GM11168 (cell line): ENCODE measurements at regions not wholly inside any gene's neighbourhood (a gene's known extent, or its start where the extent isn't known, plus 50 kb on each side); places are given as distances from the start of the nearest gene placed in this dataset.

Experiments used
- in situ Hi-C: fragments of 300-500 bp; cut with MboI; formaldehyde crosslinking; loops from one replicate; pipeline ENCODE4 v1.12.0; 2022; ENCODE audit warnings: low sequenced_read_pairs; ENCODE audit not compliant: unreplicated experiment

DNA sequence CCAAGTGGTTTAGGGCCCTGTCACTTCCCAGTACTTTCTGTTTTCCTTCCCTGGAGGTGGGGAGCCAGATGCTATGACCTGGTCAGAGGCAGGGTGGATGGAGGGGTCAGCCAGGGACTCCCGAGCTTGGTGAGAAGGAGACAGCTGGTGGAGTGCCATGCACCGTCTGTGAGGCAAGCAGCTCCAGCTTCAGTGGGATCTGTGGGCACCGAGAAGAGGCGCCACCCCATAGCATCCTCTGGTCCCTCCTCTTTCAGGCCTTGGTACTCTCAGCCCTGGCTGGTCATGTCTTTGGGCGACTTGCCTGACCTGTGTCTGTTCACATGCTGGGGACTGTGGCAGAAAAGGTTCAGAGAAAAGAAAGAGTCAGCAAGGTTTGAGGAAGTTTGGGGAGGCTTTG, 299.3 kb upstream of the N4BP1 start:
- in situ Hi-C loops: no loop called here

DNA sequence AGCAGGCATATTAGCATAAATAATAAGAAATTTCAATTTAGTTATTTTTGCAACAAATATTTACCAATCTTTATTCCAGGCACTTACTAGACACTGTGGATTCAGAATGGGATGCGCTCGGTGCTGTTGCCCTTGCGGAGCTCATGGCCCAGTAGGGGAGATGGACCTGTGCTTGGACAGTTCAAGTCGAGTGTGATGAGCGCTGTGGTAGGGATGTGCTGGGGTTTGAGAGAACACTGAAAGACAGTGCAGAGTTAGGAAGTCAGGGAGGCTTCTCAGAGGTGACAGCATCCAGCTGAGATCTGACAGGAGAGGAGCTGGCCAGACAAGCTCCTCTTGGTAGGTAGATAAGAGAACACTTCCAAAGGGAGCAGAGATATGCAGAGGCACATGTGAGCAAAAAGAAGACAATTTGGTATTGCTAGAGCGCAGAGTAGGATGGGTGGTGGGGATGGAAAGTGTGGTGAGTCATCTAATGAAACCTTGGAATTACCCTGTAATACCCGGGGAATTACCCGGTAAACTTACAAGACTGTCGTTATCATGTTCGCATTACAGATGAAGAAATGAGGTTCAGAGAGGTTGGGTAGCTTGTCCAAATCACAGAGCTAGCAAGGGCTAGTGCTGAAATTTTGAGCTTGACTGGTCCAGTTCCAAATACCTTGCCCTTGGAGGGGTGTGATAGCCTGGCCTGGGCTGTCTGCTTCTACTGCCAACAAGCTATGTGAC, 298.1 kb upstream of the N4BP1 start:
- in situ Hi-C loops: no loop called here

DNA sequence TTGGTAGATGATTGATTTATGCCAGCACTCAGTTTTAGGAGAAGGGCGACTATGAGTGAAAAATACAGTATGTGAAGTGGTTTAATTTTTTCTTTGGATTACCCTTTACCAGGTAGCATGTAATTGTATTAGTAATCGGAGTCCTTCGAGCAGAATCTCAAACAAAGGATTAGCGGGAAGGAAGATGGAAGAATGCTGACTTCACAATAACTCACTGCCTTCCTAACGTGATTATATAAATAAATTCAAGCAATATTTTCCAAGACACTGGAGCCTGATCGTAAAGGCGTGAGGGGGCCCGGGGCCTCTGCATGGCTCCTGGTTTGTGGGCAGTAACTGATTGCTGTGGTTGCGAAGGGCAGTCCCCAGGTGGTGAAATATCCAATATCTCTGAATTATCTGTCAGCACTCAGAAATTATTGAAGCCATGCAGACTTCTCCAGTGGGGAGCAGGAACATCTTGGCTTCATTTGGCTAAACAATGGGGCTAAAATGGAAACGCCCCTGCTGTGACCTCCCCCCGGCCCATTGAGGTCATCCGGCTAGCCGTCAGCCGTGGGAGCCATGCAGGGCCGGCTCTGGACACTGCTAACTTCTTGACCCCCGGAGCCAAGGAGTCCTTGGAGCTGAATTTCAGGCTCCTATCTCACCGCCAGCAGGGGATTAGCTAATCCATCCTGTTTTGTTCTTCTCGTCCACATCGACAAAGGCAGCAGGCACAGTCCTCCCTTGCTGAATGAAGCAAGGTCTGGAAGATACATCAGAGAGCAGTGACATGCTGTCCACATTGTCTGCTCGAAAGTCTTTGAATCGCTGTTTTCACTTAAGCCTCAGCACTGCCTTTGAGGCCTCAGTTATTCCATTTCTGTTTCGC, 295.9 kb upstream of the N4BP1 start:
- in situ Hi-C loops: no loop called here

DNA sequence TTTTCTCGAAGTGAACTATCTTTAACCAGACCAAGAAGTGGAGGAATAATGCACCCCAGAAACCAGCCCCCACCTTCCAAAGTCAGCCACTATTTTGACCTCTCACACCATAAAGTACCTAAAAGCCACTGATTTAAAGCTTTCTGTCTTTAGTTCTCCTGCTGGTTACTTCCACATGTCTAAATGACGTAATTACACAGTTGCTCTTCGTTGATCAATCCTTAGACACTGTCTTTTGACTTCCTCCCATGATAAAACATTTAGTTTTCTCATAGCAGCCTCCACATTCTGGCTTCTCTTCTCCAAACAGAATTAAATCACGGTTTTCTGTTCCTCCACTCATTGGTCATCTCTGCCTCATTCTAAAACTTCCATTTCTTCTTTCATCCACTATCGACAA, 294.4 kb upstream of the N4BP1 start:
- in situ Hi-C loops: no loop called here

DNA sequence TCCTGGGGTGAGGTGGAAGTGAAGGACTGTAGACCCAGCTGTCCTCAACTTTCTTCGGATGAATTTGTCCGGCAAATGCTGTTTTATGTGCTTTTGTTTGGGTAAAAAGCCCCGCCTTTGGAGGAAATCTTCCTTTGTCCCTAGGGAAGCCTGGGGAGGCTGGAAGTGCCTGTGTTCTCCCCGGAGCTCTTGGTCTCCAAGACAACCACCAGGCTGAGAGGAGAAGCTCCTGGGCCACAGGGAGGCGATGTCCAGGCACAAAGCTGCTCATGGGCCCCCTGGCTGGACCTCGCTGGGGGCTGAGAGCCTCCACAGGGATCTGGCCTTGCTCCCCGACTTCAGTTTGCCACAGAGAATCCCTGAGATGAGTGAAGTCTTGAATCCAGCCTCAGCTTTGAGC, 293.1 kb upstream of the N4BP1 start:
- in situ Hi-C loops: no loop called here

DNA sequence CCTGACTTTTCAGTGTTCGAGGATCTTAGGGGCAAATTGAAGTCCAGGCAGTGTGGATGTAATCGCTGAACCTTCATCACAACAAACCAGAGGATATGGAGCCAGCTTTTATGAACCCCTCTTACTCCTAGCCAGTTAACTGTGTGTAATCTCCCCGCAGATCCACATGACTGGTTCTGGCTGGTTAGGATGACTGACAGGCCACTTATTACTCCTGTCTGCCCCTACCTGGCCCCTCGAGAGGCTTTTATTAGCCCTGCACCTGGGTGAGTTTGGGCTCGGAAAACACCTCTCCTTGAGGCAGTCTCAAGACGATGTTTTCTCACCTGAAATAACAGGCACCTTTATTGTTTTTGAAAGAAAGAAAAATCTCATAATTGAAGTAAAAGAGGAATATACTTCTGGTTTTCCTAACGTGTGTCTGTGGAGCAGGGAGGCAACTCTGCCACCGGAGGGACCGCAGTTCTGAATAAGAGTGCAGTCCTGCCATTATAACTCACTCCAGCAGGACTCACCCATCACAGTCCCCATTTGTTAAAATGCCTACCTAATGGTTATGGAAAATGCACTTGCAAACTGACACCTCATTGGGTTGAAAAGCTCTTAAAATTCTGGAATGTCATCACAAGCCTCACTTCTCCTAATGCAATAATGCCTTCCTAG, 291.9 kb upstream of the N4BP1 start:
- in situ Hi-C loops: no loop called here

DNA sequence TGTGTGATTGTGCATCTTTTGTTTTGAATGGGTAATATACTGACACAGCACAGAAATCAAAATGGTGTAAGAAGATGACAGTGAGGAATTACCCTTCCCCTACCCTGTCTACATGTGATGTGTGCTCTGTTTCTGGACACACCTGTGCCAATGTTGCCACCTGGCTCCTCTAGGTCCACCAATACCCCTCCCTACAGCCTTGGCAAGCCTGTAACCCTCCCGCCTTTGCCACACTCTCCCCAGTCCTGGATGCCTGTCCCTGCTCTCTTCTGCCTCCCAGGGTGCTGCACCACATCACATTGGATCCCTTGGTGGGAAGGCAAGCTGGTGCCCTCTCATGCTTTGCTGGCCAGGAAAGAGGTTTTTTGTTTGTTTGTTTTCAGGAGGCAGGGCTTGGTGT, 289.5 kb upstream of the N4BP1 start:
- in situ Hi-C loops: no loop called here

DNA sequence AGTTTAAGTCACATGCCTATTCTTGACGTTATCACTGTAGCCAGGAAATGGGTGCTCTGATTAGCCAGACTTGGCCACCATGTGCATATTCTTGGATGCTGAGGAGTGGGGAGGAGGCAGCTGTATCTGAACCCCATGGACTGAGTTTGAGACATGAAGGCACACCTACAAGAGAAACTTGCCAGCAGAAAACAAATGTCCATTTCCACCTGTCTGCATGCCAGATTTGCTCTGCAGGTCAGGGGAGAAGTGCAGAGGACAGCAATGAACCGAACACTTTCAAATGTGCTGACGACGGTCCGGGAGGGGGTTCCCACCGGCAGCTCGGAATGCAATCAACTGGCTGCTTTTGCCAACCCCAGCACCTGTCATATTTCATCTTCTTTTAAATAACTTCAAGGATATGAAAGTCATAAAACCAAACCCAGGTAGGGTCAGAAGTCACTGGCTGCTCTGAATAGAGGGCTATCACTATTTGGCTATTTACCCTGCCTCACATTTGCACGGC, 287.8 kb upstream of the N4BP1 start:
- in situ Hi-C loops: no loop called here

DNA sequence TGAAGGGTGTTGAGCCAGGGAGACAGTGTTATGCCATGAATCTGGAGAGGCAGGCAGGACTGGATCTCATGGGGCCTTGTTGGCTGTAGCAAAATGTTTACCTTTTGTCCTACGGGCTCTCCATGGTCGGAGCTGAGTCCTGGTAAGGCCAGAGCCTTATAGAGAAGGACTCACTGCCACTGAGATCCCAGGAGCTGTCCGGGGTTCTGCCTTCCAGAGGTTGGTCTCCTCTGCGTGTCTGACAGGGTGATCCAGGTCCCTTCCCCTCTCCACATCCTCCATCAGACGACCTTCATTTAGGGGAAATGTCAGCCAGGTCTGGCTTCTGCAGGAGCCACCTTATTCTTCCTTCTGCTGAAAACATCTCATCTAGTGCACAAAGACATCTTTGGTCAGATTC, 285.2 kb upstream of the N4BP1 start:
- in situ Hi-C loops: no loop called here

DNA sequence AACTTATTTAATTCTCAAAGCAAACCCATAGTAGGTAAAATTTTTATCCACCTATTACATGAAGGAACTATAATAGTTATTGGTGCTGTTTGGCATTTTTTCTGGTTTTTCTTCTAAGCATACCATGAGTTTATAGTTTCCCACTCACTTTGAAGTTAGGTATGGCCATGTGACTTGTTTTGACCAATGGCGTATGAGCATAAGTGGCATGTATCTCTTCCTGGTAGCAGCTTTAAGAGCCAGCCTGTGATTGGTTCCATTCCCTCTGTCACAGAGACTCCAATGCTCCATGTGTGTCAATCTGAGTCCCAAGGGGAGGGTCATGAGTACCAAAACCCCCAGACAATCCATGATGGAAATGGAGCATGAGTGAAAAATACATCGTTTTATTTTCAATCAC, 282.9 kb upstream of the N4BP1 start:
- in situ Hi-C loops: no loop called here

DNA sequence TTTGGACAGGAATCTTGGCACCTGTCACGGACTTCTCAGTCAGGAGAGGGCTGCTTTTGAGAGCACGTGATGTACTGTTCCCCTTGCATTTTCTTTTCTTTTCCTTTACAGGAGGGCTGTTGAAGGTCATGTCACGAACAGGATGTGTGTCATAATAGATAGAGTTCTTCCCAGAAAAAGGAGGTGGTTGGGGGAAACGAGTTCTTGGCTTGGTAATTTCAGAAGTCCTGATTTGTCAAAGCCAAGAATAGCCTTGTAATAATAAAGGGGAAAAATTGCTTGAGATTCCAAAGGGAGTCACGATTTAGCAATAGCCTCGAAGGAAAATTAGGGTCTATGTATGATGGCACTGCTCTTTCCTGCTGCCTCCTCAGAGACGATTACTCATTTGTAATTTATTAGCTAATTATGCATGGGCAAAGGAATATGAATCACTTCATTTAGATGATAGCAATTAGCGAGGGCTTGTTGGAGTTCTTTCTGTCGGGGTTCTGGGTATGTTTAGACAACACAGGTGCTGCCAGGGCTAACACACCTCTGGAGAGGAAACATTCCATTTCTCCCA, 277.7 kb upstream of the N4BP1 start:
- in situ Hi-C loops: no loop called here

DNA sequence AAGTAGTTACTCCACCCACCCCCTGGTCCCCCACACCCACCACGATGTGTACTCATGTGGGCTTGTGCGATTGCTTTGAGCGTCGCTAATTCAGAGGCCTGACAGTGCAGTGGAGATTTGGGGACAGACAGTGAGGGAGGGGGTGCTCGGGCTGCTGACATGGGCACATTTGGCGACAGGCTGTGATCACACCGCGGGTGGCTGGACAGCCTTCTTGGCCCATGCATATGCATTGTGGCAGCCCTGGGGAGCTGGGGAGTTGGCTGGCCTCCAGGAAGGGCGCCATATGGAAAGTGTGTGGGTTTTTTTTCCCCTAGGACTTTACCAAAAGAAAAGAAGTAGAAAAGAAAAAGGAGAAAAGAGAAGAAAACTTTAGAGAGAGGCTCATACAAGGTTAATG, 275.5 kb upstream of the N4BP1 start:
- in situ Hi-C loops: no loop called here

DNA sequence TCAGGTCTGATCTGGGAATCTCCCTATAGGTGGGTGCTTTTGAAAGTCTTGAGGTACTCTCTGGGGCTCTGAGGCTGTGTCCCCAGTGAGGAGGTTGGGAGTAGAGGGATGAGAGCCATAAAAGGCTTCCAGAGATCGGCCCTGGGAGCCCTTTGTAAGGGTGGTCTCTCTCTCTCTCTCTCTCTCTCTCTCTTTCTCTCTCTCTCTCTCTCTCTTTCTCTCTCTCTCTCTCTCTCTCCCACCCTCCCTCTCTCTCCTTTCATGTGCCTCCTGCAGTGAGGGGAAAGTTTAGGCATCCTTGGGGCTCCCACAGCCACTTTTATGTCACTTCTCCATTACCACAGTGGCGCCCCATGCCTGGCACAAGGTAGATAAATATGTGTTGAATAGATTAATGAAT, 271.3 kb upstream of the N4BP1 start:
- in situ Hi-C loops: no loop called here

DNA sequence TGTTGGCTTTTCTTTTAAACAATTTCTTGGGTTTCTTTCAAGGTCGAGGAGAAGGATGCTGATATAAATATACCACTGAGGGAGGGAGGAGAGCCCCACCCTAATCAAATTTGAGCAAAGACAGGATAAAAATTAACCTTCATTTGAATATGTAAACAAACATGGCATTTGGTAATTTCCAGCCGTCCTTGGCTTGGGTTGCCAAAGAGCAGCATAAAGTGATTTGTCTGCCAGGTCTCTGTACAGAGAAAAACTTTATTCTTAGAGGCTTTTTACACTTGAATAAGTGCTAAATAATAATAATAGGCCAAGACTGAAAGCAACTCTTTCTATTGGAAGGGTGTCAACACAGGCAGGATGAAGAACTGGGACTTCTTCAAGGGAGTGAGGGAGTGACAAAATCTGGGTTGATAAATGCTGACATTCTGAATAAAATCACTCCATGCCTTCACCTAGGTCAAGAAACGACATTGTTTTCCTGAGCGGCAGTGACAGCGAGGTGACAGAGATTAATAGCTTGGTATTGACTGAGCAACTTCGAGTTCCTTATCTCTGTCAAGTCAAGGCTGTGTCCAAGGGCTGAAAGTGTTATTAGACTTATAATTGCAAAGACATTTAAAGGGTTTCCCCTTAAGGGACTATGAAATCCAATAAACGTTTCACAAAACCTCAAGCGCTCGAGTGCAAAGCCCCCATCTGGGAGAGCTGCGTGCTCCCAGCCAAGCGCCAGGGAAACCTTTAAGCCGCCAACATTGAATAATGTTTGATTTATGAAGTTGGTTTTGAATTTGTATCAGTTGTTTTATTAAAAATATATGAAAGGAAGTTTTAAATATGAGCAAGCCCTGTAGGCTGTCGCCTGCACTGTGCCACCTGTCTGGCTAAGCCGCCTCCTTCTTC, 269.5 kb upstream of the N4BP1 start:
- in situ Hi-C loops: no loop called here

DNA sequence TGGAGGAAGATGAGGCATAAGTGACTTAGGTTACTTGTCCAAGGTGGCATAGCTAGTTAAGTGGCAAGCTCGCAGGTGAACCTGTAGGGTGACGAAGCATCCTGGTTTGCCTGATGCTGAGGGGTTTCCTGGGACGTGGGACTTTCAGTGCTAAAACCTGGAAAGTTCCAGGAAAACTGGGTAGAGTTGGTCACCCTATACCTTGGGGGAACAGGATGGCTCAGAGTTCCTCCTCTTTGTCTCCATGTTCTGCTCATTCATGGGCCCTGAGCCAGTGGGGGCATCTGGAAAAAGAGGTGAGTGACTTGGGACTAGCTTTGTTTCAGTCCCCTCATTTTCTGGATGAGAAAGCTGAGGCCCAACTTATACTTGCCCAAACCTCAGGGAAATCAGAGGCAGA, 268.0 kb upstream of the N4BP1 start:
- in situ Hi-C loops: no loop called here

DNA sequence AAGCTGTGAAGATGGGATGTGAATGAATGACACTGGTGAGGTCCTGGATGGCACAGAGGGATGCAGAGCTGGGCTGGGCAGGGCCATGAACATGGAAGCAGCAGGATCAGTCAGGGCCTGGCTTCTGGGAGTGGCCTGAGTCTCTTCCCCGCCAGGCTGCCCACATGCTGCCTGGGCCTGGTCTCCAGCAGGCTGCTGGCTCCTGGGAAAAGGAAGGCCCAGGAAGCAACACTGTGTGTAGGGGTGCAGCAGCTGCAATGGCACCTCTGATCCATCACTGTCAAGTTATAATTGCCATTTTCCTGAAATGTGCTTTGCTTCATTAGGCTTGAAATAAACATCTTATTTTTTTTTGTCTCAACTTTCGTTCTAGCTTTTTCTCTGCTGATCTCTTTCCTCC, 260.2 kb upstream of the N4BP1 start:
- in situ Hi-C loops: no loop called here

DNA sequence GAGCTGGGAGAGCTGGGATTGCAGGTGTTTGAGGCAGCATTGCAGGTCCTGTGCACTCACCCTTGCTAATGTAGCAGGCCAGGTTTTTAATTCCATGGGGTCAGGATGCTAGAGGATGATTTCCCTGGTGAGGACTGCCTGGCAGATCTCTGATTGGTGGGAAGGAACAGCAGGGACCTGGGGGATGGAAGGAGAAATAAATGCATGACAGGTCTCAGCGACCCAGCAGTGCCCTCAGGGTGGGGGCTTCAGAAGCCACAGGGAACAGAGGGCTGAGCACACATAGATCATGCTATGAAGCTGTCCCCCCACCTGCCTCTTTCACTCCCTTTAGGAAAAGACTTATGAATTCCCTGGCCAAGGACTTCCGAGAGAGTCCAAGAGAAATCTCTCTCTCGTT, 255.5 kb upstream of the N4BP1 start:
- in situ Hi-C loops: no loop called here

DNA sequence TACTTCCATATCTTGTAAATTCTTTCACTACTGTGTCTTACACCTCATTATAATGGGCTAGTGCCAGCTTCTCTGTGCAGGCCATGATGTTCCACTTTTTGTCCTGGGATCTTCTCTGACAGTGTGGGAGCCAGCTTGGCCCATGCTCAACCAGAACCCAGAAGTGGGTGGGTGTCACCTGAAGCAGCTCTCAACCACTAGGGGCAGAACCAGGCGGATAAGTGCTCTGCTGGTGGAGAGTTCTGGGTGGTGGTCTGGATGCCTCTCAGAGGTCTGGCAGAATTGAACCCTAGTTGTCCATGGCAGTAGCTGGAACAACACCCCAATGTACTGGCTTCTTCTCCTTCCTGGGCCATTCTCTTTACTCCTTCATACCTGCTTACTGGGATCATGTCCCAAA, 254.1 kb upstream of the N4BP1 start:
- in situ Hi-C loops: no loop called here

DNA sequence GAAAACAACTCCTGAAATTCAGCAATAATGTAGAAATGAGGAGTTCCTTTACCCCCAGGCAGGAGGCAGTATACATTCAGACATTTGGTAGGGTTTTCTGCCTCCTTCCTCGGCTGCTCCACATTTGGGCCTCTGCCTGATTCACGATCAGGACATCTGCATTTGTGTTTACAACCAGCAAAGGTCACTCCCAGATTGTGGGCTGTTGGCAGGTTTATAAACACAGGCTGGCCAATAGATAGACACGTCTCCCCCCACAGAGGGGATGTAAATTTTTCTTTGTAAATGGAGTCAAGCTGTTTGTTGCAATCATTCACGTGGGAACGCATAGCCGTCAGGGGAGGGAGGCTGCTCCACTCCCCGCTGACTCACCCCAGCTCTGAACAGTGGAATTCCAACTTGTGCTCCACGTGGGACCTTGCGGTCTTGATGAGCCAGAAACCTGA, 252.1 kb upstream of the N4BP1 start:
- in situ Hi-C loops: no loop called here

DNA sequence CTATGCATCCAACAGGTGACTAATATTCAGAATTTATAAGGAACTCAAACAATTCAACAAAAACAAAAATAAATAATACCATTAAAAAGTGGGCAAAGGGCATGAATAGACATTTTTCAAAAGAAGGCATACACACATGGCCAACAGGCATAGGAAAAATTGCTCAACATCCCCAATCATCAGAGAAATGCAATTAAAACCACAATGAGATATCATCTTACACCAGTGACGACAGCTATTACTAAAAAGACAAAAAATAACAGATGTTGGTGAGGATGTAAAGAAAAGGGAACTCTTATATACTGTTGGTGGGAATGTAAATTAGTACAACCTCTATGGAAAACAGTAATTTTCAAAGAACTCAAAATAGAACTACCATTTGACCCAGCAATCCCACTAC, 250.4 kb upstream of the N4BP1 start:
- in situ Hi-C loops: no loop called here
